Sigmoid colon (tissue), 4 donors: ENCODE measurements at regions not wholly inside any gene's neighbourhood (a gene's known extent, or its start where the extent isn't known, plus 50 kb on each side); places are given as distances from the start of the nearest gene placed in this dataset.

Source experiments
- EP300 ChIP-seq, 4 donors: sonication (generic); formaldehyde crosslinking; IDR thresholded peaks; one replicate each; pipeline ENCODE4 v1.6.1; 2017; ENCODE audit warnings: antibody characterized with exemption in 4 of 4
- POLR2A ChIP-seq, 2 donors: fragments of 450-650 bp; IDR thresholded peaks; one replicate each; pipeline ENCODE4 v1.6.1; 2016; ENCODE audit warnings: antibody characterized with exemption in 2 of 2, mild to moderate bottlenecking in 2 of 2, moderate library complexity in 2 of 2
- POLR2AphosphoS5 ChIP-seq, 4 donors: sonication (generic); formaldehyde crosslinking; IDR thresholded peaks; one replicate each; pipeline ENCODE4 v1.6.1; 2017; ENCODE audit warnings: antibody characterized with exemption in 4 of 4
- TF ChIP-seq, protein P1 (sequence below), 4 experiments: fragments of 450-650 bp in 3 of 4; fragments of 200-600 bp in 1 of 4; IDR thresholded peaks; one replicate each; pipeline ENCODE4 v1.5.1; 2016 to 2019; ENCODE audit warnings: antibody characterized with exemption in 4 of 4, mild to moderate bottlenecking in 3 of 4, moderate library complexity in 2 of 4

- TF ChIP-seq, protein P1, sequence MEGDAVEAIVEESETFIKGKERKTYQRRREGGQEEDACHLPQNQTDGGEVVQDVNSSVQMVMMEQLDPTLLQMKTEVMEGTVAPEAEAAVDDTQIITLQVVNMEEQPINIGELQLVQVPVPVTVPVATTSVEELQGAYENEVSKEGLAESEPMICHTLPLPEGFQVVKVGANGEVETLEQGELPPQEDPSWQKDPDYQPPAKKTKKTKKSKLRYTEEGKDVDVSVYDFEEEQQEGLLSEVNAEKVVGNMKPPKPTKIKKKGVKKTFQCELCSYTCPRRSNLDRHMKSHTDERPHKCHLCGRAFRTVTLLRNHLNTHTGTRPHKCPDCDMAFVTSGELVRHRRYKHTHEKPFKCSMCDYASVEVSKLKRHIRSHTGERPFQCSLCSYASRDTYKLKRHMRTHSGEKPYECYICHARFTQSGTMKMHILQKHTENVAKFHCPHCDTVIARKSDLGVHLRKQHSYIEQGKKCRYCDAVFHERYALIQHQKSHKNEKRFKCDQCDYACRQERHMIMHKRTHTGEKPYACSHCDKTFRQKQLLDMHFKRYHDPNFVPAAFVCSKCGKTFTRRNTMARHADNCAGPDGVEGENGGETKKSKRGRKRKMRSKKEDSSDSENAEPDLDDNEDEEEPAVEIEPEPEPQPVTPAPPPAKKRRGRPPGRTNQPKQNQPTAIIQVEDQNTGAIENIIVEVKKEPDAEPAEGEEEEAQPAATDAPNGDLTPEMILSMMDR (IDR thresholded peaks at IDR 0.05): no peak
- TF ChIP-seq POLR2A (IDR thresholded peaks at IDR 0.05): no peak
- no peak for TF ChIP-seq POLR2AphosphoS5 (IDR thresholded peaks at IDR 0.05)
- no peak for TF ChIP-seq EP300 (IDR thresholded peaks at IDR 0.05)
Observed at GRCh38 chr2:65539633-65540032, 107.2 kb upstream of the SPRED2 start.
